Fibroblast of skin of left quadriceps (primary cell): ENCODE measurements at regions not wholly inside any gene's neighbourhood (a gene's known extent, or its start where the extent isn't known, plus 50 kb on each side); places are given as distances from the start of the nearest gene placed in this dataset.

Source experiments
- DNase-seq, 2 experiments: peaks; one replicate each; pipeline ENCODE4 v3.0.0-alpha.2; 2013; ENCODE audit warnings: low read depth in 2 of 2

DNA sequence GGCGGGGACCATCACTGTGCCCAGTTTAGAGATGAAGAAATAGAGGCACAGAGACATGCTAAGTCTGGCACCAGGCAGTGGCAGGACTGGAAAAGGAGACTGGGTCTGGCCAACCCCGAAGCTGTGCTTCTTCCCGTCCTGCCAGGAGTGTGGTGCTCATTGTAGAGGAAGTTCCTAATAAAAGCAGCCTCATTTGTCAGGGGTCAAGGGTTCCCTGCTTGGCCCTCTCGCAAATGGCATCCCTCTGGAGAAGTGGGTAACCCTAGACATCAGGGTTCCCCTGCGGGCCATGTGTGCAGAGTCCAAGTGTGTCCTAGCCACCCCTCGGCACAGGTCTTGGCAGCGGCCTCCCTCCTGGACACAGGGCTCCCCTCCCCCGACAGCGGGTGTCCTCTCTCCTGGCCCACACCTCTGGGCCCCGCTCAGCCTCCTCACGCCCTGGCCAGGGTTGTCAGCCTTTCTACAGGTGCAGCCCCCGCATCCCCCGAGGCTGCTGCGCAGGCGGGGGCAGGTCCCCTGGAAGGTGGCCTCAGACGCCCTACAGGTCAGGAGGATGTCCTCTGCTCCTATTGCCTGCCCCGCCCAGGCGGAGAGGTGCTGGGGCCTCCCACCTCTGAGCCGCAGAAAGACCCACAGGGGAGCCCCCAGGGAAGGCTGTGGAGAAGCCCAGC is 61.8 kb upstream of the PRR20G start:
- DNase-seq = no peak

DNA sequence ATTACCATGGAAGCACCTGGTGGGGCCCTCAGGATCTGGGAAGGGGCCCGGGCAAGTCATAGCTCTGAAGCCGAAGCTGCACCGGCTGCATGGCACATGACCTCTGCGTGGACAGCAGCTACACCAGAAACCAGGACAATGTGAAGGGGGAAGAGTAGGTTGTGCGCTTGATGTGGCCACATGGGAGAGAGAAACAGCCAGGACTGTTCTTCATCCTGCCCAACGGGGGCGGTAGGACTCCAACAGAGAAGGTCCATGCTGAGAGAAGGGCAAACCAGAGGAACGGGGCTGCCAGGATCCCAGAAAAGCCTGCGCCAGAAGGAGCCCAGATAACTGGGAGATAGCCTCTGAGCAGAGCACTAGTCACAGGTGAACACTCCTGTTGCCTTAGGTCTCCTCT is 54.9 kb upstream of the PRR20G start:
- no peak for DNase-seq

DNA sequence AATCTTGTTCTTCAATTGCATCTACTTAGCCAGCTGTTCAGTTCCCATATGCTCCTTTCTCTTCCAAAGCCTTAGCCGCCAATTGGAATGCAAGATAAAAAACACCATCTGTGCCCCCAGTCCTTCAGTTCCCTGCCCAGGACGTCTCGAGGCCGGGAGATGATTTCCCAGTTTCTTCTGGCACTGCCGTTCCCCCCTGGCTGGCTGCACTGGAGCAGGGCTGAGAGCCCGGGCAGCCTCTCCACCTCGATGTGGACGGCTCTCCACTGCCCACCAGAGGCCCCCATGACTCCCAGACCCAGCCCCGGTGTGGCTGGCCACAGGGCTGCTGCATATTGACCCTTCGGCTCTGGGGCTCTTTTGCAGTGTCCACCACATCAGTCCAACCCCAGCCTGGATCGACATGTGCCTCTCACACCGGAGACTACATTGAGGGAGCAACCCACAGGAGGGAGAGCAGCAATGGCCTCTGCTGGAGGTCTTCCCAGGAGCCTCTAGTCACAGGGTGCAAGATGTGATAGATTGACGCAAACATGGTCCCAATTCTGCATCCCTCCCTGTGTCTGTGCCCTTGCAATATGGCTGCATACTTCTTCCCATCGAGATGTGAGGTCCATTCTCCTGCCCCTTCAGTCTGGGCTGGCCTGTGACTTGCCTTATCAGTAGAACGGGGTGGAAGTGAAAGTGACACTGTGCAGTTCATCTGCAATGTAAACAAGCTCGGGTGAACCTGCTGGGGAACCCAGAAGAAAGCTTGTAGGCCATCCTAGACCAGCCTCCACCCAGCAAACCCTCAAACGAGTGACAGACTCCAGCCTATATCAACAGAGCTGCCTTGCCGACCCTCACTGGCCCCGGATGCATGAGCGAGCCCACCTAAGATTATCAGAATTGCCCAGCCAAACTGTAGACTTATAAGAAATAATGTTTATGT is 52.3 kb upstream of the PRR20G start:
- no peak for DNase-seq

DNA sequence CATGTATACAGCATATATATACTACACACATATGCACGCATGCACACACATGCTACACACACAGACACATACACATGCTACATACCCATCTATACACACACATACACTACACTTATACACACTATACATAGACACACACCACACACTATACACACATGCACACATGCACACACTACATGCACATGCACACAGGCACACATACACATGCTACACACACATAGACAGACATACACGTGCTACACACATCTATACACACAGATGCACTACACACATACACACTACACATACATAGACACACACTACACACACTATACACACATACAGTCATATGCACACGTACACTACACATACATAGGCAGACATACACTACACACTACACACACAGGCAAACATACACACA is 51.2 kb upstream of the PRR20G start:
- no peak for DNase-seq

DNA sequence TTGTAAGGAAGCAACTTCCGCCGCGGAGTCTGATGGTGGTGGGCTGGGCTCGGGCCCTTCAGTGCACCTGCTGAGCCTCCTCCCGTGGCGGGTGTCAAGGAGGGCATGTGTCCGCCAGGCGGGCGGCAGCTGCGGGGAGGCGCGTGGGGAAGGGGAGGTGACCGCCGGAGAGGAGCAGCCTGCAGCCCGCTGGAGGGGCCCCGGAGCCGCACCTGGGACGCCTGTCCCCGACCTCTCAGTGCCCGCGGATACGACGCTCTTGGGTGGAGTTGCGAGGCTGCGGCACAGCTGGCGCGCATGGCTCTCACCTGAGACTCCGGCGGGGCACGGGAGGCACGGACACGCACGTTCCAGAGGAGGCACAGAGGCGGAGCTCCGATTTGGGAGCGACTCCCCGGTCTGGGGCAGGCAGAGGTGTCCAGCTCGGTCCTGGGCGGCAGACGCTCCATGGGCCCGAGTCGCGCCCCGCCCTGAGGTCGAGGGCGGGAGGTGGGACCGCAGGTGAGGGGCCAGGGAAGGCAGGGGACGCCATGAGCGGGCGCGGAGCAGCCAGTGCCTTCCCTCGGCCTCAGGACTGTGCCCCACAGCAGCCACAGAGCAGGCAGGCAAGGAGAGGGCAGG is 50.2 kb upstream of the PRR20G start:
- DNase-seq = no peak
